K562 (cell line): ENCODE measurements at regions not wholly inside any gene's neighbourhood (a gene's known extent, or its start where the extent isn't known, plus 50 kb on each side); places are given as distances from the start of the nearest gene placed in this dataset.

ENCODE experiments used
- ATAC-seq: fragments of 200-7000 bp; cut with Tn5 transposase; 3 replicates; pipeline ENCODE4 v1.9.1; 2020; ENCODE audit warnings: moderate library complexity
- BruUV-seq: library from RNA; stranded (reverse); fragments of 400-500 nt; replicated peaks from 2 replicates; lab custom pipeline; 2021; lab: Mats Ljungman, UMichigan
- CTCF ChIA-PET: fragments of 300-600 bp; formaldehyde crosslinking; extraction: SDS; loops from one replicate; lab custom pipeline; 2021; ENCODE audit warnings: low intra/inter-chr PET ratio; lab: Yijun Ruan, JAX
- POLR2A ChIA-PET: fragments of 300-600, 350-650 bp; sonication (Branson Sonifier 250); formaldehyde crosslinking; extraction: SDS; loops from one replicate; lab custom pipeline; 2021; ENCODE audit warnings: antibody characterized with exemption, inconsistent platforms; lab: Yijun Ruan, JAX
- DNase-seq, 4 experiments: peaks; one replicate each; pipeline versions ENCODE4 v3.0.0 to v3.0.0-alpha.2; 2011 to 2018; ENCODE audit warnings: low spot score in 3 of 4, mixed read lengths in 3 of 4; ENCODE audit errors: extremely low read depth in 1 of 4
- FAIRE-seq: peaks from 2 replicates; lab custom pipeline; 2011; peaks lifted over from hg19 to GRCh38; lab: Jason Lieb, UNC
- H2AFZ ChIP-seq: 2 replicates; pipeline ENCODE4 v1.6.0; 2011; ENCODE audit warnings: low read depth, low read length, control low read depth, inconsistent platforms
- H3K27ac ChIP-seq: fragments of 200-600 bp; 3 replicates; pipeline ENCODE4 v1.8.0; 2011; ENCODE audit warnings: low read depth, mild to moderate bottlenecking, control low read depth, inconsistent platforms, low read length, moderate library complexity, mixed read lengths; ENCODE audit errors: extremely low read depth
- H3K27me3 ChIP-seq, 2 experiments: fragments of 300-600 bp in 1 of 2; 2 replicates in 1 of 2; 3 replicates in 1 of 2; pipeline versions ENCODE4 v1.6.0 to v1.8.0; 2011; ENCODE audit warnings: inconsistent platforms in 2 of 2, low read length in 2 of 2, mild to moderate bottlenecking in 1 of 2, mixed read lengths in 1 of 2, moderate library complexity in 1 of 2; ENCODE audit not compliant: control insufficient read depth in 2 of 2, insufficient read depth in 2 of 2
- H3K36me3 ChIP-seq: fragments of 300-600 bp; 3 replicates; pipeline ENCODE4 v1.8.0; 2011; ENCODE audit warnings: mild to moderate bottlenecking, low read length, inconsistent platforms; ENCODE audit not compliant: control insufficient read depth, insufficient read depth
- H3K4me1 ChIP-seq, 2 experiments: fragments of 200-600 bp in 1 of 2; replicated peaks in 1 of 2; 2 replicates in 1 of 2; 3 replicates in 1 of 2; pipeline versions ENCODE4 v1.5.1 to v1.8.0; 2011; ENCODE audit warnings: inconsistent platforms in 2 of 2, low read length in 2 of 2, mild to moderate bottlenecking in 1 of 2, mixed read lengths in 1 of 2, moderate library complexity in 1 of 2; ENCODE audit not compliant: control insufficient read depth in 2 of 2, insufficient read depth in 2 of 2
- H3K4me2 ChIP-seq: 2 replicates; pipeline ENCODE4 v1.6.1; 2011; ENCODE audit warnings: low read length, control low read depth, inconsistent platforms, mixed read lengths; ENCODE audit not compliant: insufficient read depth
- H3K4me3 ChIP-seq: fragments of 200-600 bp; sonication (generic), shearing (Covaris generic); 2 replicates; pipeline ENCODE4 v1.5.1; 2016; ENCODE audit warnings: control low read depth, inconsistent platforms
- H3K79me2 ChIP-seq: fragments of 200-600 bp; 3 replicates; pipeline ENCODE4 v1.8.0; 2011; ENCODE audit warnings: low read length, inconsistent platforms; ENCODE audit not compliant: control insufficient read depth, insufficient read depth
- H3K9ac ChIP-seq, 2 experiments: 2 replicates each; pipeline versions ENCODE4 v1.6.0 to v1.6.1; 2011; ENCODE audit warnings: low read depth in 2 of 2, low read length in 2 of 2, control low read depth in 1 of 2, inconsistent platforms in 1 of 2, mild to moderate bottlenecking in 1 of 2, mixed read lengths in 1 of 2; ENCODE audit not compliant: insufficient read depth in 1 of 2
- H3K9me1 ChIP-seq: one replicate; pipeline ENCODE4 v1.6.0; 2011; ENCODE audit warnings: inconsistent platforms, mild to moderate bottlenecking, low read length, moderate library complexity; ENCODE audit not compliant: control insufficient read depth, insufficient read depth
- H3K9me3 ChIP-seq: replicated peaks from 2 replicates; pipeline ENCODE4 v1.5.1; 2011; ENCODE audit warnings: low read depth, low read length, inconsistent platforms; ENCODE audit not compliant: control insufficient read depth, insufficient read depth
- H4K20me1 ChIP-seq: replicated peaks from 2 replicates; pipeline ENCODE4 v1.6.1; 2011; ENCODE audit warnings: low read length, inconsistent platforms, mixed read lengths; ENCODE audit not compliant: control insufficient read depth, insufficient read depth
- CBX1 ChIP-seq: sonication (generic); IDR thresholded peaks from 2 replicates; pipeline ENCODE4 v1.6.1; 2016; ENCODE audit warnings: antibody characterized with exemption, low read depth, mild to moderate bottlenecking
- CTBP1 ChIP-seq: fragments of 450-650 bp; IDR thresholded peaks from 2 replicates; pipeline ENCODE4 v1.6.1; 2016; ENCODE audit warnings: borderline replicate concordance
- HMG20B ChIP-seq: fragments of 250-450 bp; sonication (Bioruptor Pico); IDR thresholded peaks from 2 replicates; pipeline ENCODE4 v1.5.0; 2021; ENCODE audit warnings: mild to moderate bottlenecking
- NFXL1 ChIP-seq: fragments of 450-650 bp; formaldehyde crosslinking; IDR thresholded peaks from 2 replicates; pipeline ENCODE4 v1.4.0; 2021; ENCODE audit warnings: mild to moderate bottlenecking
- NR1H2 ChIP-seq: sonication (generic); formaldehyde crosslinking; IDR thresholded peaks from 2 replicates; pipeline ENCODE4 v1.4.0; 2020; ENCODE audit warnings: mild to moderate bottlenecking, missing genetic modification reagents
- RBM15 ChIP-seq: fragments of 200-400 bp; formaldehyde crosslinking; IDR thresholded peaks from 2 replicates; pipeline ENCODE4 v1.6.1; 2018; ENCODE audit warnings: mild to moderate bottlenecking, low read length, moderate library complexity; ENCODE audit not compliant: insufficient read depth
- RBM34 ChIP-seq: fragments of 200-400 bp; formaldehyde crosslinking; IDR thresholded peaks from 2 replicates; pipeline ENCODE4 v1.6.1; 2018; ENCODE audit warnings: low read length, borderline replicate concordance; ENCODE audit not compliant: insufficient read depth
- TBL1XR1 ChIP-seq, 2 experiments: IDR thresholded peaks; 2 replicates each; pipeline ENCODE4 v1.6.1; 2012; ENCODE audit warnings: improper control_type of control experiment in 2 of 2, low read length in 2 of 2, mild to moderate bottlenecking in 1 of 2
- ZBTB9 ChIP-seq: fragments of 450-650 bp; formaldehyde crosslinking; IDR thresholded peaks from 2 replicates; pipeline ENCODE4 v1.4.0; 2020; ENCODE audit warnings: mild to moderate bottlenecking, moderate library complexity
- ZC3H11A ChIP-seq: IDR thresholded peaks from 2 replicates; pipeline ENCODE4 v1.6.1; 2012; ENCODE audit warnings: low read depth, low read length, improper control_type of control experiment
- ZFP1 ChIP-seq: fragments of 450-650 bp; formaldehyde crosslinking; IDR thresholded peaks from 2 replicates; pipeline ENCODE4 v1.4.0; 2020; ENCODE audit warnings: mild to moderate bottlenecking, mixed read lengths
- ZNF695 ChIP-seq: fragments of 450-650 bp; formaldehyde crosslinking; IDR thresholded peaks from 2 replicates; pipeline ENCODE4 v1.4.0; 2020; ENCODE audit warnings: mild to moderate bottlenecking, moderate library complexity
- ZNF79 ChIP-seq: fragments of 250-450 bp; sonication (Bioruptor Pico); IDR thresholded peaks from 2 replicates; pipeline ENCODE4 v1.4.0; 2020; ENCODE audit warnings: low read depth, mild to moderate bottlenecking, moderate library complexity
- WGBS: fragments of 100-300 bp; shearing (Covaris generic); methylation state at CpG from one replicate; pipeline ENCODE4 v1.1.6; 2016; ENCODE audit warnings: low coverage, mixed read lengths; ENCODE audit not compliant: insufficient coverage; ENCODE audit errors: missing lambda C conversion rate; 5-methylcytosine and 5-hydroxymethylcytosine counted together
- in situ Hi-C: fragments of 300-500 bp; cut with MboI; formaldehyde crosslinking; loops from 4 replicates; pipeline ENCODE4 v1.15.0; 2018; ENCODE audit warnings: inconsistent platforms, mixed read lengths
- intact Hi-C: fragments of 100-400 bp; cut with micrococcal nuclease; formaldehyde crosslinking; loops from 2 replicates; pipeline ENCODE4 v1.14.2; 2022
- TF ChIP-seq, protein P1 (sequence below): fragments of 250-450 bp; sonication (Bioruptor Pico); IDR thresholded peaks from 2 replicates; pipeline ENCODE4 v1.4.0; 2020; ENCODE audit warnings: mild to moderate bottlenecking, moderate library complexity, borderline replicate concordance
- TF ChIP-seq, protein P2 (sequence below): fragments of 450-650 bp; formaldehyde crosslinking; IDR thresholded peaks from 2 replicates; pipeline ENCODE4 v1.4.0; 2020; ENCODE audit warnings: mild to moderate bottlenecking, moderate library complexity
- TF ChIP-seq, protein P3 (sequence below): sonication (generic); formaldehyde crosslinking; IDR thresholded peaks from 2 replicates; pipeline ENCODE4 v1.8.0; 2022; ENCODE audit warnings: mild to moderate bottlenecking, low read depth, missing genetic modification reagents

GRCh38 chr7:106177300-106177690, 65.2 kb upstream of the SYPL1 start:
- H3K4me1 ChIP-seq, result peaks cover 0 to 5% of the 10 kb centered on the region in 2 experiments; a peak in 3 of 5 replicates
- peak overlapping the region; percentile 20; the same call in 1 of the 2 replicates for H3K4me2 ChIP-seq
- H3K9me3 ChIP-seq, result no peaks in the 10 kb centered on the region
- H3K9me1 ChIP-seq, result no peaks in the 10 kb centered on the region
- H3K4me3 ChIP-seq, result no peak overlapping the region
- WGBS, result 36% methylated on average over 4 of the region's 4 CpGs
- H3K9ac ChIP-seq, result no peak overlapping the region
- POLR2A ChIA-PET, result interaction anchor here (0.9 to 1.6 kb wide), 4 partner anchors 10 to 285 kb away, joined by 3 to 7 read pairs (median 4); no protein-coding TSS in a partner anchor
- FAIRE-seq (no peak), ATAC-seq (no peak), DNase-seq (no peak)
- no peaks in the 10 kb centered on the region for H3K27me3 ChIP-seq
- no peaks in the 10 kb centered on the region for H3K36me3 ChIP-seq
- peak overlapping the region; percentile 83 for H2AFZ ChIP-seq
- no peaks in the 10 kb centered on the region for H4K20me1 ChIP-seq
- no TSS peak for BruUV-seq
- H3K27ac ChIP-seq, result no peak overlapping the region
- CTCF ChIA-PET, result interaction anchor here (0.6 to 3.3 kb wide), 5 partner anchors 17 to 559 kb away, joined by 3 to 26 read pairs (median 7); partner anchors contain the start of gene CCDC71L
- H3K79me2 ChIP-seq, result no peaks in the 10 kb centered on the region
- intact Hi-C loops, result no loop called here
- in situ Hi-C loops, result loop anchor here (5.0 to 10.0 kb wide), 5 partner anchors 195 to 570 kb away; no protein-coding TSS in a partner anchor
- no peak for TF ChIP-seq ZNF79 (CRISPR knock-in tag)
- TF ChIP-seq, protein P1, sequence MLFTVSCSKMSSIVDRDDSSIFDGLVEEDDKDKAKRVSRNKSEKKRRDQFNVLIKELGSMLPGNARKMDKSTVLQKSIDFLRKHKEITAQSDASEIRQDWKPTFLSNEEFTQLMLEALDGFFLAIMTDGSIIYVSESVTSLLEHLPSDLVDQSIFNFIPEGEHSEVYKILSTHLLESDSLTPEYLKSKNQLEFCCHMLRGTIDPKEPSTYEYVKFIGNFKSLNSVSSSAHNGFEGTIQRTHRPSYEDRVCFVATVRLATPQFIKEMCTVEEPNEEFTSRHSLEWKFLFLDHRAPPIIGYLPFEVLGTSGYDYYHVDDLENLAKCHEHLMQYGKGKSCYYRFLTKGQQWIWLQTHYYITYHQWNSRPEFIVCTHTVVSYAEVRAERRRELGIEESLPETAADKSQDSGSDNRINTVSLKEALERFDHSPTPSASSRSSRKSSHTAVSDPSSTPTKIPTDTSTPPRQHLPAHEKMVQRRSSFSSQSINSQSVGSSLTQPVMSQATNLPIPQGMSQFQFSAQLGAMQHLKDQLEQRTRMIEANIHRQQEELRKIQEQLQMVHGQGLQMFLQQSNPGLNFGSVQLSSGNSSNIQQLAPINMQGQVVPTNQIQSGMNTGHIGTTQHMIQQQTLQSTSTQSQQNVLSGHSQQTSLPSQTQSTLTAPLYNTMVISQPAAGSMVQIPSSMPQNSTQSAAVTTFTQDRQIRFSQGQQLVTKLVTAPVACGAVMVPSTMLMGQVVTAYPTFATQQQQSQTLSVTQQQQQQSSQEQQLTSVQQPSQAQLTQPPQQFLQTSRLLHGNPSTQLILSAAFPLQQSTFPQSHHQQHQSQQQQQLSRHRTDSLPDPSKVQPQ (CRISPR knock-in tag), result no peak
- TF ChIP-seq ZC3H11A, result no peak
- no peak for TF ChIP-seq ZFP1 (CRISPR knock-in tag)
- no peak for TF ChIP-seq TBL1XR1 (IDR thresholded peaks at IDR 0.05; ENCODE audit: low read length in 2 of 2)
- no peak for TF ChIP-seq CTBP1
- no peak for TF ChIP-seq RBM34
- no peak for TF ChIP-seq CBX1
- TF ChIP-seq NFXL1 (CRISPR knock-in tag), result no peak
- TF ChIP-seq, protein P2, sequence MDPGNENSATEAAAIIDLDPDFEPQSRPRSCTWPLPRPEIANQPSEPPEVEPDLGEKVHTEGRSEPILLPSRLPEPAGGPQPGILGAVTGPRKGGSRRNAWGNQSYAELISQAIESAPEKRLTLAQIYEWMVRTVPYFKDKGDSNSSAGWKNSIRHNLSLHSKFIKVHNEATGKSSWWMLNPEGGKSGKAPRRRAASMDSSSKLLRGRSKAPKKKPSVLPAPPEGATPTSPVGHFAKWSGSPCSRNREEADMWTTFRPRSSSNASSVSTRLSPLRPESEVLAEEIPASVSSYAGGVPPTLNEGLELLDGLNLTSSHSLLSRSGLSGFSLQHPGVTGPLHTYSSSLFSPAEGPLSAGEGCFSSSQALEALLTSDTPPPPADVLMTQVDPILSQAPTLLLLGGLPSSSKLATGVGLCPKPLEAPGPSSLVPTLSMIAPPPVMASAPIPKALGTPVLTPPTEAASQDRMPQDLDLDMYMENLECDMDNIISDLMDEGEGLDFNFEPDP, result no peak
- no peak for TF ChIP-seq NR1H2 (CRISPR knock-in tag)
- TF ChIP-seq RBM15, result no peak
- no peak for TF ChIP-seq ZNF695 (CRISPR knock-in tag)
- no peak for TF ChIP-seq ZBTB9 (CRISPR knock-in tag)
- TF ChIP-seq, protein P3, sequence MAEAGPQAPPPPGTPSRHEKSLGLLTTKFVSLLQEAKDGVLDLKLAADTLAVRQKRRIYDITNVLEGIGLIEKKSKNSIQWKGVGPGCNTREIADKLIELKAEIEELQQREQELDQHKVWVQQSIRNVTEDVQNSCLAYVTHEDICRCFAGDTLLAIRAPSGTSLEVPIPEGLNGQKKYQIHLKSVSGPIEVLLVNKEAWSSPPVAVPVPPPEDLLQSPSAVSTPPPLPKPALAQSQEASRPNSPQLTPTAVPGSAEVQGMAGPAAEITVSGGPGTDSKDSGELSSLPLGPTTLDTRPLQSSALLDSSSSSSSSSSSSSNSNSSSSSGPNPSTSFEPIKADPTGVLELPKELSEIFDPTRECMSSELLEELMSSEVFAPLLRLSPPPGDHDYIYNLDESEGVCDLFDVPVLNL (CRISPR knock-in tag), result no peak
- no peak for TF ChIP-seq HMG20B
